DMS114 treated with DMSO at 0.1 percent for 48 hours (cell line): ENCODE measurements at regions not wholly inside any gene's neighbourhood (a gene's known extent, or its start where the extent isn't known, plus 50 kb on each side); places are given as distances from the start of the nearest gene placed in this dataset.
"Not testable (repeated sequence)": the region's sequence is repeated elsewhere in the genome, so short reads cannot be mapped to it uniquely, and the experiment has no call there.

ENCODE experiments used
- DNase-seq: peaks from one replicate; lab custom pipeline; 2025; ENCODE audit not compliant: unreplicated experiment; lab: John Stamatoyannopoulos, UW

- no peak for DNase-seq
Measured at GRCh38 chr11:115606498-115607220, 102.4 kb upstream of the CADM1 start.

- no peak for DNase-seq
Measured at GRCh38 chr11:115605871-115606497, 101.8 kb upstream of the CADM1 start.

- not testable (repeated sequence) for DNase-seq
Measured at GRCh38 chr11:115605397-115605796, 101.2 kb upstream of the CADM1 start.

- no peak for DNase-seq
Measured at GRCh38 chr11:115599125-115599524, 94.9 kb upstream of the CADM1 start.

- no peak for DNase-seq
Measured at GRCh38 chr11:115598257-115598901, 94.2 kb upstream of the CADM1 start.

GRCh38 chr11:115591380-115591779 is 87.2 kb upstream of the CADM1 start:
- DNase-seq, result no peak

GRCh38 chr11:115590254-115590653 is 86.0 kb upstream of the CADM1 start:
- no peak for DNase-seq

- DNase-seq, result no peak
Measured at GRCh38 chr11:115587718-115588342, 83.6 kb upstream of the CADM1 start.

- DNase-seq, result no peak
Measured at GRCh38 chr11:115585361-115586024, 81.3 kb upstream of the CADM1 start.

GRCh38 chr11:115581871-115582639 is 77.8 kb upstream of the CADM1 start:
- DNase-seq, result no peak

- no peak for DNase-seq
Measured at GRCh38 chr11:115580927-115581680, 76.9 kb upstream of the CADM1 start.

GRCh38 chr11:115580416-115580815 is 76.2 kb upstream of the CADM1 start:
- no peak for DNase-seq

GRCh38 chr11:115579181-115579825 is 75.1 kb upstream of the CADM1 start:
- DNase-seq, result no peak

GRCh38 chr11:115578275-115578674 is 74.1 kb upstream of the CADM1 start:
- no peak for DNase-seq

- no peak for DNase-seq
Measured at GRCh38 chr11:115577701-115578100, 73.5 kb upstream of the CADM1 start.

- DNase-seq, result no peak
Measured at GRCh38 chr11:115576606-115577380, 72.6 kb upstream of the CADM1 start.

GRCh38 chr11:115572551-115572950 is 68.3 kb upstream of the CADM1 start:
- no peak for DNase-seq

- no peak for DNase-seq
Measured at GRCh38 chr11:115566180-115566764, 62.1 kb upstream of the CADM1 start.
